Stimulated activated CD8-positive, alpha-beta memory T cell treated with anti-CD3 and anti-CD28 coated beads, Interleukin-7, amount 100 ng/mL, for 4 hours (primary cell): ENCODE measurements at regions not wholly inside any gene's neighbourhood (a gene's known extent, or its start where the extent isn't known, plus 50 kb on each side); places are given as distances from the start of the nearest gene placed in this dataset.
"Not testable (repeated sequence)": the region's sequence is repeated elsewhere in the genome, so short reads cannot be mapped to it uniquely, and the experiment has no call there.

Experiments used
- DNase-seq, 2 donors: peaks; one replicate each; pipeline ENCODE4 v3.0.0-alpha.2; 2020; ENCODE audit warnings: low read depth in 2 of 2

- no peak for DNase-seq
Measured at GRCh38 chr5:106136061-106136460, 1534.7 kb downstream of the EFNA5 start.

- DNase-seq, result no peak
Measured at GRCh38 chr5:106135473-106135872, 1535.3 kb downstream of the EFNA5 start.

GRCh38 chr5:106134549-106134948 is 1536.2 kb downstream of the EFNA5 start:
- DNase-seq, result no peak

GRCh38 chr5:106127985-106128384 is 1542.8 kb downstream of the EFNA5 start:
- DNase-seq, result no peak

DNA sequence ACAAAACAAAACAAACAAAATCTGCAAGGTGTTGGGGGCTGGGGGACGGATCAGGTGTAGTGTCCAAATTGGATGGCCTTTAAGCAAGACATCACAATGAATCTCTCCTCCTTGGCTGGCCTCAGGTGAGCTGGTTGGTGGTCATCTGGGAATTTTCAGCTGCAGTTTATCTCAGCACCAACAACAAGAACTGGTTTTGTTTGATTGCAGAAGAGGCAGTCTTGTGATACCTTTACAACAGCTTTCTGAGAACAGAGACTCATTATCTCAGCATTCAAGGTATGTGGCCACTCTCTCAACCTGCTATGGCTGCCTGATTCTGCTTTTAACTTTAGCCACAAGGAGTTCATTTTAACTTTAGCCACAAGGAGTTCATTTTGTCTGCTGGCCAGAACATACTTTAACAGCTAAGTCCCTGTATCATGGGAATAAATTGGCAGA is 1543.4 kb downstream of the EFNA5 start:
- no peak for DNase-seq

- no peak for DNase-seq
Measured at GRCh38 chr5:106121972-106122605, 1548.6 kb downstream of the EFNA5 start.

- DNase-seq, result no peak
Measured at GRCh38 chr5:106116682-106117081, 1554.1 kb downstream of the EFNA5 start.

DNA sequence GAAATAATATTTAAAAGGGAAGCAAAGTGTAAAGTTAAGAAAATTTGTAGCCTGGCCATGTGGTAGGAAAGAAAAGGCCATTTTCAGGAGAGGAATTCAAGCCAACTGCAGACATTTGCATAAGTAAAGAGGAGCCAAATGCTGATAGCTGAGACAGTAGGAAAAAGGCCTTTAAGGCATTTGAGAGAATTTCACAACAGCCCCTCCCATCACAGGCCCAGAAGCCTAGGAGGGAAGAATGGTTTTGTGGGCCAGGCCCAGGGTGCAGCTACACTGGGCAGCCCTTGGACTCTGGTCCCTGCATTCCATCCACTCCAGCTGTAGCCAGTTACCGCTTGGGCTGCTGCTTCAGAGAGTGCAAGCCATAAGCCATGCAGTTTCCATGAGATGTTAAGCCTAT is 1556.8 kb downstream of the EFNA5 start:
- DNase-seq, result no peak

DNA sequence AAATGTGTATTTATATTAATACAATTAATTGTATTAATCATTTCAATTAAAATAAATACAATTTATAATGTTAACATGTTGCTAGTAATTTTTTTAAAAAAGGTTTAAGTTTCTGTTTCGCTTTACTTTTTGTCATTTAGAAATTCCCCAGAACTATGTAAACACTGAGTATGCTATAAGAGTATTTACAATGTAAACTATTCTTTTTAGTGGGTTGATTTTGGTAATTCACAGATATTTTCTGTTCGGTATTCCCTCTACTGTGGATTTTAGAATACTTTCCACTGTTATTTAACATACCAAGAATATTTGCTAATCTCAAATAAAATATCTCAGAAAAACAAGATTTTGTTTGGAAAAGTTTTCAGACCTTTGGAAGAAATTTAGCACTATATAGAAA is 1564.4 kb downstream of the EFNA5 start:
- DNase-seq, result no peak

- DNase-seq, result no peak
Measured at GRCh38 chr5:106097340-106097739, 1573.4 kb downstream of the EFNA5 start.

DNA sequence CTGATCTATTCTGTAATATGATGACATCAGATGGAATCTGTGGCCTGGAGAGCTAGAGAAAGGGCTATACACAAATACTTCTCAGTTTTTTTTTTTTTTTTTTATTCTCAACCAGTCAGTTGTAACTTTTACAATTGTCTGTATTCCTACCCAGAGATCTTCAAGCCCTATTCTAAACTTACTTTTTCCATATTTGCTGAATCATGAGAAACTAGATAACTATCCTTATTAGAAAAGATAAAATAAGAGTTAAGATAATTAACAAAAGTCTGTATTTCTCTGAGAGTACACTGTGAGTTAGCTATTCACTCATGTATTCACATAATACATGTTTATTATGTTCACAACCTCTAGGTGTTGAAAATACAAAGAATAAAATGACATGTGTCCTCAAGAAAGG is 1575.9 kb downstream of the EFNA5 start:
- DNase-seq, result no peak

GRCh38 chr5:106094204-106094607 is 1576.5 kb downstream of the EFNA5 start:
- DNase-seq, result no peak

GRCh38 chr5:106093134-106093533 is 1577.6 kb downstream of the EFNA5 start:
- no peak for DNase-seq

DNA sequence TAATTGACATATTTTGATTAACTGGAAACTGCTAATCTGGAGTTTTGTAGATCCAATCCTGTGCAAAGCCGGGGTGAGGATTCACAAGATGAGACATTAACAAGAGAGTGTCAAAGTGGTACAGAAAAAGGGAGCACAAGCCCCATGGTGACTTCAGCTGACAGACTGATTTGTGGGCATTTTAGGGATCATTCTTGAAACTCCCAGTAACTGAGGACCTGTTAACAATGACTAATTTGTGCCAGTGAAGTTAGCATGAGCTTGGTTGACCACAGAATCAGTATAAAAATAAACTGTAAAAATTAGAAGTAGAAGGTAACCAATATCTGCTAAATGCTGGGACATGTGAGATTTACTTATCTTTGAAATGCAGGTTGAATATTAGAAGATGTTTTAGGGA is 1578.3 kb downstream of the EFNA5 start:
- no peak for DNase-seq

DNA sequence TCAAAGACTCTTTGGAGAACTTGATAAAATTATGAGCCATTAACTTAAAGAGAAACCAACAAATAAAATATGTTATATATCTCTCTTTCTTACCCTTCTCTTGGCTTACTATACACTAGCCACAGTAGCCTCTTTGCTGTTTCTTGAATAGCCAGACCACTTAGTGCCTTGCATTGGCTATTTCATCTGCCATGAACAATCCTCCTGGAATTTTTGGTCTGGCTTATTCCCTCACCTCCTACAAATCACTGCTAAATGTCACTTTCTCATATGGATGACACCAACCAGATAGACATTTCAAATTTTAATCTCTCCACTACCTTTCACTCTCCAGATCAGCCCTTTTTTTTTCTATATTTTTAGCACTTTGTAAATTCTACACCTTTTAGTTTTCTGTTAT is 1581.7 kb downstream of the EFNA5 start:
- no peak for DNase-seq

- DNase-seq, result no peak
Measured at GRCh38 chr5:106088462-106088861, 1582.3 kb downstream of the EFNA5 start.

DNA sequence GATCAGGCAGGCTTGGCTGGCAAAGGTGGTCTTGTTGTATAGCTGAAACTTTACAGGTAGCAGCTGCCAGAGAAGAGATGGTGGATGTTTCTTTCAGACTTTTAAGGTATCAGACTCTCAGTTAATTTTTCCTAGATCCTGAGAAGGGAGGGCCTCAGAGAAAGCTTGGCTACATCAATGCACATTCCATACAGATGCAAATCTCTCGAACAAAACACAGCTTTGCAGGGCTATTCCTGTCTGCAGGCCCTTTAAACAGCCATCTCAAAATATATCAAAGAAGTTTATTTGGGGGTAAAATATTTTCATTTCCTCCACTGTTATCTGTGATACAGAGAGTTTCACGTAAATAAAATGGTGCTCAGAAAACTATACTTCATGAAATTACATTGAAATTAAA is 1584.4 kb downstream of the EFNA5 start:
- no peak for DNase-seq

GRCh38 chr5:106085556-106085955 is 1585.2 kb downstream of the EFNA5 start:
- DNase-seq, result no peak

GRCh38 chr5:106085136-106085535 is 1585.6 kb downstream of the EFNA5 start:
- DNase-seq, result no peak

- no peak for DNase-seq
Measured at GRCh38 chr5:106080535-106080934, 1590.2 kb downstream of the EFNA5 start.

- DNase-seq, result no peak
Measured at GRCh38 chr5:106076655-106077054, 1594.1 kb downstream of the EFNA5 start.

DNA sequence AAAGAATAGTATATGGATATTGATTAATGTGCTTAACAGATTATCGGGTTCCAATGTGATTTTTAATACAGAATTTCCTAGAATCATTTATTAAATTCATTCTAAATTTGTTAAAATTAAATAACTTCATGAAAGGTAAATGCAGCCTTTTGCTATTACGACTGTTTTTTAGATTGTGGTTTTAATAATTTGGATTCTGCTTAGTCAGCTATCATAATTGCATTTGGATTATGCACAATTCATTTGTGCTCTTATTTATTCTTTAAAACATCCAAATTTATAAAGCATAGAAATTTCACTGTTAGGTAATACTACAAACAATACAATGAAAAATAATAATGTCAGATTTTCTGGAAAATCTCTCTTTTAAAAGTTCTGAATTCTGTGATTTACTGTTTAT is 1598.5 kb downstream of the EFNA5 start:
- no peak for DNase-seq

DNA sequence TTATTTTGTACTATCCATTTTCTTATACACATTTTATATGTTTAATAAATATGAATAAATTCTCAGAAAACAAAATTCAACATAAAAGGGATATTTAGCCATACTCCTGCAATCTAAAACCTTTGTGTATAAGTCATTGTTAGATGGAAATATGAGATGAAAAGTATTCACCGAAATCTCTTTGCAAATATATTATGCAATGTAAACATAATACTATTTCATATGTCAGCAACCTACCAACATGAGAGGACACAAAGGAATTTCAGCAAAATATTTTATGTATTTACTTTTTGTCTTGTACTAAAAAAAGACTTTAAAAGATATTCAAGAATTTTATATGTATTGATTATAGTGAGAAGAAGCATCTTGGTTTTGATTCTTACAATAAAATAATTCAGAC is 1623.4 kb downstream of the EFNA5 start:
- no peak for DNase-seq

- DNase-seq, result not testable (repeated sequence)
Measured at GRCh38 chr5:106032069-106032468, 1638.7 kb downstream of the EFNA5 start.
